ENCODE measurements at regions not wholly inside any gene's neighbourhood (a gene's known extent, or its start where the extent isn't known, plus 50 kb on each side); places are given as distances from the start of the nearest gene placed in this dataset.

- TF ChIP-seq PRDM4 (CRISPR knock-in tag; IDR thresholded peaks at IDR 0.05; ENCODE audit: borderline replicate concordance) = no peak
- no peak for TF ChIP-seq SSRP1 (CRISPR knock-in tag; IDR thresholded peaks at IDR 0.05)
- no peak; the same call in 1 of the 2 replicates for TF ChIP-seq ZNF207 (IDR thresholded peaks at IDR 0.05; ENCODE audit: borderline replicate concordance)
- TF ChIP-seq ZFP41 (CRISPR knock-in tag; IDR thresholded peaks at IDR 0.05; ENCODE audit: borderline replicate concordance) = no peak
- no peak for TF ChIP-seq NCOA5 (CRISPR knock-in tag; IDR thresholded peaks at IDR 0.05)
- no peak for TF ChIP-seq ZNF563 (CRISPR knock-in tag; IDR thresholded peaks at IDR 0.05)
- TF ChIP-seq AFF4 (CRISPR knock-in tag; IDR thresholded peaks at IDR 0.05) = no peak
- TF ChIP-seq ZBTB1 (CRISPR knock-in tag; IDR thresholded peaks at IDR 0.05; ENCODE audit: borderline replicate concordance) = no peak
- peak; percentile 74; the same call in 1 of the 2 replicates for TF ChIP-seq NCOR1 (IDR thresholded peaks at IDR 0.05; ENCODE audit: borderline replicate concordance, low read length)
- no peak for TF ChIP-seq GPBP1L1 (CRISPR knock-in tag; IDR thresholded peaks at IDR 0.05)
- TF ChIP-seq ZBTB14 (CRISPR knock-in tag; IDR thresholded peaks at IDR 0.05) = no peak
- TF ChIP-seq ZNF510 (CRISPR knock-in tag; IDR thresholded peaks at IDR 0.05; ENCODE audit: low read depth) = no peak
- TF ChIP-seq ZBTB2 (CRISPR knock-in tag; IDR thresholded peaks at IDR 0.05; ENCODE audit: low read depth) = no peak
- no peak for TF ChIP-seq ZNF577 (CRISPR knock-in tag; IDR thresholded peaks at IDR 0.05; ENCODE audit: borderline replicate concordance, low read depth)
- TF ChIP-seq PHF21A (CRISPR knock-in tag; IDR thresholded peaks at IDR 0.05) = peak; percentile 39; the same call in 1 of the 2 replicates
- no peak for TF ChIP-seq ZNF740 (CRISPR knock-in tag; IDR thresholded peaks at IDR 0.05)
- no peak for TF ChIP-seq ZNF121 (CRISPR knock-in tag; IDR thresholded peaks at IDR 0.05)
- TF ChIP-seq KDM5A (IDR thresholded peaks at IDR 0.05; ENCODE audit: borderline replicate concordance, low read length) = no peak
- TF ChIP-seq ZNF354B (CRISPR knock-in tag; IDR thresholded peaks at IDR 0.05) = no peak
These were observed 60.4 kb upstream of the COPS8 start (continued) for GRCh38 chr2:237025090-237025865.

Data from HepG2 (cell line).